GM18868 (cell line): ENCODE measurements at regions not wholly inside any gene's neighbourhood (a gene's known extent, or its start where the extent isn't known, plus 50 kb on each side); places are given as distances from the start of the nearest gene placed in this dataset.
"Not testable (repeated sequence)": the region's sequence is repeated elsewhere in the genome, so short reads cannot be mapped to it uniquely, and the experiment has no call there.

Experiments
- ATAC-seq: cut with Tn5 transposase; IDR thresholded peaks from one replicate; pipeline ENCODE4 v1.9.1; 2021; ENCODE audit warnings: mild to moderate bottlenecking, moderate library complexity; ENCODE audit not compliant: unreplicated experiment

- no peak for ATAC-seq
These were observed 311.5 kb upstream of the ROPN1 start for GRCh38 chr3:124303305-124303910.

GRCh38 chr3:124306665-124307064 lies 314.7 kb upstream of the ROPN1 start:
- no peak for ATAC-seq

- ATAC-seq: no peak
These were observed 321.7 kb upstream of the ROPN1 start for GRCh38 chr3:124313621-124314020.

- ATAC-seq: no peak
These were observed 323.5 kb upstream of the ROPN1 start for GRCh38 chr3:124315215-124316033.

- no peak for ATAC-seq
These were observed 324.0 kb upstream of the ROPN1 start for GRCh38 chr3:124316034-124316287.

- no peak for ATAC-seq
These were observed 326.1 kb upstream of the ROPN1 start for GRCh38 chr3:124318014-124318413.

GRCh38 chr3:124318656-124319055 lies 326.7 kb upstream of the ROPN1 start:
- ATAC-seq: no peak

- no peak for ATAC-seq
These were observed 329.1 kb upstream of the ROPN1 start for GRCh38 chr3:124320976-124321375.

- ATAC-seq: no peak
These were observed 330.5 kb upstream of the ROPN1 start for GRCh38 chr3:124322309-124322880.

GRCh38 chr3:124322966-124323365 lies 331.0 kb upstream of the ROPN1 start:
- ATAC-seq: no peak

GRCh38 chr3:124325248-124325647 lies 333.3 kb upstream of the ROPN1 start:
- no peak for ATAC-seq

GRCh38 chr3:124329723-124330122 lies 337.8 kb upstream of the ROPN1 start:
- no peak for ATAC-seq

GRCh38 chr3:124333931-124334640 lies 342.2 kb upstream of the ROPN1 start:
- ATAC-seq: no peak

- ATAC-seq: no peak
These were observed 344.2 kb upstream of the ROPN1 start for GRCh38 chr3:124336067-124336656.

GRCh38 chr3:124345845-124346244 lies 353.9 kb upstream of the ROPN1 start:
- ATAC-seq: no peak

- no peak for ATAC-seq
These were observed 354.6 kb upstream of the ROPN1 start for GRCh38 chr3:124346487-124346886.

- no peak for ATAC-seq
These were observed 355.5 kb upstream of the ROPN1 start for GRCh38 chr3:124347418-124347817.

- ATAC-seq: not testable (repeated sequence)
These were observed 356.6 kb upstream of the ROPN1 start for GRCh38 chr3:124348555-124348954.

- no peak for ATAC-seq
These were observed 359.7 kb upstream of the ROPN1 start for GRCh38 chr3:124351430-124352148.

GRCh38 chr3:124352149-124352539 lies 360.2 kb upstream of the ROPN1 start:
- ATAC-seq: no peak

- ATAC-seq: no peak
These were observed 361.8 kb upstream of the ROPN1 start for GRCh38 chr3:124353691-124354090.
